Mesenchymal stem cell (in vitro differentiated cells and primary cell): ENCODE measurements at regions not wholly inside any gene's neighbourhood (a gene's known extent, or its start where the extent isn't known, plus 50 kb on each side); places are given as distances from the start of the nearest gene placed in this dataset.

Experiments
- DNase-seq: peaks from one replicate; pipeline ENCODE4 v3.0.0-alpha.2; 2013
- H2AFZ ChIP-seq: one replicate; pipeline ENCODE4 v1.6.1; 2013; ENCODE audit warnings: low read depth, mild to moderate bottlenecking, control low read depth, inconsistent platforms, low read length, moderate library complexity
- H2AK5ac ChIP-seq: 2 replicates; pipeline ENCODE4 v1.6.1; 2013; ENCODE audit warnings: low read length, moderate library complexity, mild to moderate bottlenecking, inconsistent platforms; ENCODE audit not compliant: severe bottlenecking
- H2BK120ac ChIP-seq: one replicate; pipeline ENCODE4 v1.6.1; 2013; ENCODE audit warnings: low read depth, mild to moderate bottlenecking, inconsistent platforms, low read length, moderate library complexity
- H2BK12ac ChIP-seq, 2 experiments: one replicate each; pipeline ENCODE4 v1.6.1; 2013; ENCODE audit warnings: inconsistent platforms in 2 of 2, low read length in 2 of 2, mild to moderate bottlenecking in 2 of 2, moderate library complexity in 2 of 2, control low read depth in 1 of 2
- H2BK15ac ChIP-seq: one replicate; pipeline ENCODE4 v1.6.1; 2013; ENCODE audit warnings: mild to moderate bottlenecking, low read depth, inconsistent platforms; ENCODE audit not compliant: poor library complexity, severe bottlenecking
- H2BK5ac ChIP-seq: 2 replicates; pipeline ENCODE4 v1.6.1; 2013; ENCODE audit warnings: low read depth, mild to moderate bottlenecking, low read length, control low read depth, inconsistent platforms; ENCODE audit not compliant: poor library complexity, severe bottlenecking
- H3K14ac ChIP-seq, 2 experiments: one replicate each; pipeline ENCODE4 v1.6.1; 2013; ENCODE audit warnings: inconsistent platforms in 2 of 2, low read length in 2 of 2, control low read depth in 1 of 2, mild to moderate bottlenecking in 1 of 2, moderate library complexity in 1 of 2
- H3K18ac ChIP-seq, 2 experiments: one replicate each; pipeline ENCODE4 v1.6.1; 2013; ENCODE audit warnings: inconsistent platforms in 2 of 2, low read length in 2 of 2, control low read depth in 1 of 2, low read depth in 1 of 2, mild to moderate bottlenecking in 1 of 2
- H3K23ac ChIP-seq, 2 experiments: one replicate each; pipeline ENCODE4 v1.6.1; 2013; ENCODE audit warnings: inconsistent platforms in 2 of 2, low read length in 2 of 2, mild to moderate bottlenecking in 2 of 2, moderate library complexity in 2 of 2, control low read depth in 1 of 2
- H3K27ac ChIP-seq: 2 replicates; pipeline ENCODE4 v1.5.1; 2013; ENCODE audit warnings: mild to moderate bottlenecking, moderate library complexity, low read length, control low read depth, inconsistent platforms; ENCODE audit not compliant: poor library complexity, severe bottlenecking
- H3K27me3 ChIP-seq, 2 experiments: 2 replicates each; pipeline versions ENCODE4 v1.6.1 to v1.7.0; 2013; ENCODE audit warnings: low read length in 2 of 2, mild to moderate bottlenecking in 2 of 2, moderate library complexity in 2 of 2, control low read depth in 1 of 2, inconsistent platforms in 1 of 2; ENCODE audit not compliant: control insufficient read depth in 1 of 2, insufficient read depth in 1 of 2
- H3K36me3 ChIP-seq, 2 experiments: 2 replicates each; pipeline versions ENCODE4 v1.6.1 to v1.7.0; 2013; ENCODE audit warnings: low read length in 2 of 2, control low read depth in 1 of 2, inconsistent platforms in 1 of 2, low read depth in 1 of 2, mild to moderate bottlenecking in 1 of 2; ENCODE audit not compliant: insufficient read depth in 2 of 2, control insufficient read depth in 1 of 2
- H3K4ac ChIP-seq, 2 experiments: one replicate each; pipeline ENCODE4 v1.6.1; 2013; ENCODE audit warnings: inconsistent platforms in 2 of 2, low read length in 2 of 2, mild to moderate bottlenecking in 2 of 2, moderate library complexity in 2 of 2, control low read depth in 1 of 2, low read depth in 1 of 2
- H3K4me1 ChIP-seq: 2 replicates; pipeline ENCODE4 v1.6.1; 2013; ENCODE audit warnings: low read depth, low read length, control low read depth; ENCODE audit not compliant: control insufficient read depth, insufficient read depth
- H3K4me2 ChIP-seq: 2 replicates; pipeline ENCODE4 v1.6.1; 2013; ENCODE audit warnings: low read length, mild to moderate bottlenecking, inconsistent platforms; ENCODE audit not compliant: poor library complexity, severe bottlenecking
- H3K4me3 ChIP-seq, 2 experiments: 2 replicates each; pipeline versions ENCODE4 v1.5.1 to v1.7.0; 2013; ENCODE audit warnings: low read length in 2 of 2, mild to moderate bottlenecking in 2 of 2, control low read depth in 1 of 2, low read depth in 1 of 2; ENCODE audit not compliant: insufficient read depth in 1 of 2
- H3K79me1 ChIP-seq: replicated peaks from 2 replicates; pipeline ENCODE4 v1.6.1; 2013; ENCODE audit warnings: mild to moderate bottlenecking, control low read depth, low read length, inconsistent platforms; ENCODE audit not compliant: poor library complexity, severe bottlenecking
- H3K9ac ChIP-seq: 2 replicates; pipeline ENCODE4 v1.7.0; 2013; ENCODE audit warnings: mild to moderate bottlenecking, low read length, moderate library complexity
- H3K9me3 ChIP-seq: 2 replicates; pipeline ENCODE4 v1.7.0; 2013; ENCODE audit warnings: mild to moderate bottlenecking, low read length; ENCODE audit not compliant: control insufficient read depth
- H4K8ac ChIP-seq: one replicate; pipeline ENCODE4 v1.6.1; 2013; ENCODE audit warnings: inconsistent platforms, mild to moderate bottlenecking, low read length, moderate library complexity
- H4K91ac ChIP-seq: one replicate; pipeline ENCODE4 v1.6.1; 2013; ENCODE audit warnings: mild to moderate bottlenecking, low read length, inconsistent platforms
- WGBS: methylation state at CpG from one replicate; pipeline ENCODE4 v1.1.7; 2013; ENCODE audit warnings: mixed read lengths; 5-methylcytosine and 5-hydroxymethylcytosine counted together

GRCh38 chr1:5495596-5496410 is 496.4 kb downstream of the NPHP4 start:
- H2AFZ ChIP-seq = no peak overlapping the region
- H3K36me3 ChIP-seq = peaks cover 0 to 3% of the 10 kb centered on the region in 2 experiments
- no peak overlapping the region for H2AK5ac ChIP-seq
- no peak overlapping the region for H2BK15ac ChIP-seq
- no peak overlapping the region for H2BK120ac ChIP-seq
- no peak overlapping the region for H3K4me2 ChIP-seq
- H4K91ac ChIP-seq = no peak overlapping the region
- H3K4me3 ChIP-seq = no peak overlapping the region
- no peak for DNase-seq
- H2BK5ac ChIP-seq = no peak overlapping the region
- H3K9ac ChIP-seq = no peak overlapping the region
- H3K9me3 ChIP-seq = no peaks in the 10 kb centered on the region
- 69% methylated on average over 16 of the region's 16 CpGs for WGBS
- no peak overlapping the region for H4K8ac ChIP-seq
- no peak overlapping the region for H3K27ac ChIP-seq
- no peaks in the 10 kb centered on the region for H3K79me1 ChIP-seq
- H3K14ac ChIP-seq = no peak overlapping the region
- H3K23ac ChIP-seq = no peak overlapping the region
- peaks cover 0 to 20% of the 10 kb centered on the region in 2 experiments for H3K27me3 ChIP-seq
- H3K18ac ChIP-seq = no peak overlapping the region
- no peak overlapping the region for H3K4ac ChIP-seq
- no peak overlapping the region for H2BK12ac ChIP-seq
- H3K4me1 ChIP-seq = no peaks in the 10 kb centered on the region

GRCh38 chr1:5494518-5494917 is 497.7 kb downstream of the NPHP4 start:
- no peak overlapping the region for H2BK120ac ChIP-seq
- no peak overlapping the region for H2BK5ac ChIP-seq
- no peak overlapping the region for H3K9ac ChIP-seq
- H3K23ac ChIP-seq = no peak overlapping the region
- H3K4me2 ChIP-seq = no peak overlapping the region
- no peak overlapping the region for H2BK15ac ChIP-seq
- H3K27me3 ChIP-seq = peaks cover 0 to 25% of the 10 kb centered on the region in 2 experiments
- H2AFZ ChIP-seq = no peak overlapping the region
- H3K9me3 ChIP-seq = no peaks in the 10 kb centered on the region
- H3K79me1 ChIP-seq = no peaks in the 10 kb centered on the region
- no peak overlapping the region for H3K18ac ChIP-seq
- no peak overlapping the region for H4K8ac ChIP-seq
- H3K4me3 ChIP-seq = no peak overlapping the region
- no peak overlapping the region for H3K27ac ChIP-seq
- no peak overlapping the region for H2AK5ac ChIP-seq
- H3K4ac ChIP-seq = no peak overlapping the region
- no peak for DNase-seq
- no peaks in the 10 kb centered on the region for H3K36me3 ChIP-seq
- H2BK12ac ChIP-seq = no peak overlapping the region
- no peak overlapping the region for H4K91ac ChIP-seq
- no peak overlapping the region for H3K14ac ChIP-seq
- WGBS = 69% methylated on average over 6 of the region's 7 CpGs
- H3K4me1 ChIP-seq = no peaks in the 10 kb centered on the region

- Histone ChIP-seq H3K27me3 (peaks cover 0 to 25% of the 10 kb centered on the region in 2 experiments), H3K4ac (no peak overlapping the region), H3K9ac (no peak overlapping the region), H4K8ac (no peak overlapping the region), H2BK5ac (no peak overlapping the region), H2BK120ac (no peak overlapping the region), H3K18ac (no peak overlapping the region), H3K4me1 (no peaks in the 10 kb centered on the region), H2BK15ac (no peak overlapping the region), H3K79me1 (no peaks in the 10 kb centered on the region), H2BK12ac (no peak overlapping the region), H3K14ac (no peak overlapping the region), H3K4me3 (no peak overlapping the region), H3K23ac (no peak overlapping the region), H3K9me3 (no peaks in the 10 kb centered on the region), H2AK5ac (no peak overlapping the region), H3K36me3 (no peaks in the 10 kb centered on the region), H4K91ac (no peak overlapping the region), H2AFZ (no peak overlapping the region), H3K27ac (no peak overlapping the region), H3K4me2 (no peak overlapping the region)
- WGBS = 60% methylated on average over 8 of the region's 9 CpGs
- DNase-seq = no peak
These were observed 498.3 kb downstream of the NPHP4 start for GRCh38 chr1:5493851-5494311.

GRCh38 chr1:5493275-5493674 is 498.9 kb downstream of the NPHP4 start:
- no peak overlapping the region for H4K91ac ChIP-seq
- no peak overlapping the region for H3K14ac ChIP-seq
- H3K4me1 ChIP-seq = no peaks in the 10 kb centered on the region
- no peak overlapping the region for H2BK5ac ChIP-seq
- no peak overlapping the region for H3K4ac ChIP-seq
- no peak overlapping the region for H2AK5ac ChIP-seq
- H3K79me1 ChIP-seq = no peaks in the 10 kb centered on the region
- no peak overlapping the region for H4K8ac ChIP-seq
- no peak overlapping the region for H2AFZ ChIP-seq
- no peaks in the 10 kb centered on the region for H3K9me3 ChIP-seq
- WGBS = 71% methylated on average over 4 of the region's 4 CpGs
- H3K4me3 ChIP-seq = no peak overlapping the region
- H3K27me3 ChIP-seq = peaks cover 0 to 20% of the 10 kb centered on the region in 2 experiments
- H2BK120ac ChIP-seq = no peak overlapping the region
- H3K9ac ChIP-seq = no peak overlapping the region
- H3K4me2 ChIP-seq = no peak overlapping the region
- no peak overlapping the region for H3K27ac ChIP-seq
- H3K18ac ChIP-seq = no peak overlapping the region
- no peak overlapping the region for H2BK15ac ChIP-seq
- DNase-seq = no peak
- H3K23ac ChIP-seq = no peak overlapping the region
- H2BK12ac ChIP-seq = no peak overlapping the region
- no peaks in the 10 kb centered on the region for H3K36me3 ChIP-seq
